OCI-LY7 (cell line): ENCODE measurements at regions not wholly inside any gene's neighbourhood (a gene's known extent, or its start where the extent isn't known, plus 50 kb on each side); places are given as distances from the start of the nearest gene placed in this dataset.
"Not testable (repeated sequence)": the region's sequence is repeated elsewhere in the genome, so short reads cannot be mapped to it uniquely, and the experiment has no call there.

ENCODE experiments used
- CTCF ChIP-seq: fragments of 200-600 bp; sonication (generic); conservative IDR thresholded peaks from 2 replicates; pipeline ENCODE4 v1.5.1; 2014; ENCODE audit warnings: mild to moderate bottlenecking, antibody characterized with exemption, low read length, moderate library complexity, mixed read lengths
- EZH2phosphoT487 ChIP-seq: fragments of 200-600 bp; sonication (generic); IDR thresholded peaks from 2 replicates; pipeline ENCODE4 v1.6.1; 2018; ENCODE audit warnings: low read depth, borderline replicate concordance, mild to moderate bottlenecking, mixed run types, antibody characterized with exemption, low read length, moderate library complexity, mixed read lengths

DNA sequence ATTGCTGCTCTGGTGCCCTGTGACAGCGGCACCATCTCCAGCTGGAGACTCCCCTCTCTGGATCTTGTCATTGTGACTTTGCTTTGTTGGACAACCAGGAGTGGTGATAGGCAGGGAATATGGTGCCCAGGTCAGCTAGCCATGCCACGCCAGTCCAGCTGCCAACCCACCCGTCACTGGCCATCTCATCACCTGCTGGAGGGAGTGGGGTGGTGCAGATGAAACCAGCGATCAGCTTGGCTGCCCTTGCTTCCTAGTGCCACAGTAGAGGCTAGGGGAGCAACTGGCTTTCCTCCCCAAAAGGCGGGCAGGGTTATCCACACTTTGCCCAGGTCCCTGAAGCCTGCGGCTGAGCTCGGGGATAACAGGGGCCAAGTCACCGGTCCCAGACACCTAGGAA is 129.6 kb downstream of the POTEM start:
- not testable (repeated sequence) for TF ChIP-seq CTCF, EZH2phosphoT487
